ENCODE measurements at regions not wholly inside any gene's neighbourhood (a gene's known extent, or its start where the extent isn't known, plus 50 kb on each side); places are given as distances from the start of the nearest gene placed in this dataset.
"Not testable (repeated sequence)": the region's sequence is repeated elsewhere in the genome, so short reads cannot be mapped to it uniquely, and the experiment has no call there.

DNA sequence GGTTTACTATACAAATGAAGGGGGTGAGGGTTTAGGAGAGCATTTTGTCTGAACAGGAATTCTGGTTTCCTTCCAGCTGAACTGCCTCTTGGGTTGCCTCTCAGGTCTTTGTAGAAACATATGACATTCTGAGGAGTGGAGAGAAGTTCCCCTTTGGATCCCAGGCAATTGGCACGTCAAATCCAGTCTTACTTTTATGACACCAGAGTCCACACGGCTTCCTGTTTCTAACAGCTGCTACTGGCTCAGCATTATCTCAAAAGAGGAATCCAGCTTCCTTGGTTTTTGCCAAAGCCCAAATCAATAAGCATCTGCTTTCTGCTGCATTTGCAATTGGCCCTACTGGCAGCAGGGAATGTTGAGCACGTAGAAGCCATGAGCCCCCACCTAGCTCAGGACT, 97.6 kb upstream of the FAM20A start:
- FAIRE-seq: no peak

DNA sequence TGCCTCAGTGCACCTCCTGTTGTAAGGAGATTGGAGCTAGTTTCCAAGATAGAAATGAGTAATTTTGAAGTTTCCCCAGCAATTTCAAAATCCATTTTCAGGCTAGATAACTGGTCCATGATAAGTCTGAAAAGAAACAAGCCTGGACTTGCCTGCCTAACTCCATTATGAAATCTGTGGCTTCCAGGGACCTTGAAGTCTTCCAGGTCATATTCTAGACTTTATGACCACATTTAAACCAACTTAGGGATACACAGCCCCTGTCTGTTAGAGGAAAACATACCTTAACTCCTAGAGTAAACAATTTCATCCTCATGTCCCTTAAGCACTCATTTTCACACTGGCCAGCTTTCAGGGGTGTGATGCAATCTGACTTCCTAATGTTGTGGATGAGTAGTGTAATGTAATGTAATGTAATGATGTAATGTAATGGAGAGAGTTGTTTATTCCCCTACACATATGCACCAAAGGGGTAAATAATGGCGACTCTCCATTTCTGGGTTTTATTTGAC, 96.7 kb upstream of the FAM20A start:
- FAIRE-seq: no peak

DNA sequence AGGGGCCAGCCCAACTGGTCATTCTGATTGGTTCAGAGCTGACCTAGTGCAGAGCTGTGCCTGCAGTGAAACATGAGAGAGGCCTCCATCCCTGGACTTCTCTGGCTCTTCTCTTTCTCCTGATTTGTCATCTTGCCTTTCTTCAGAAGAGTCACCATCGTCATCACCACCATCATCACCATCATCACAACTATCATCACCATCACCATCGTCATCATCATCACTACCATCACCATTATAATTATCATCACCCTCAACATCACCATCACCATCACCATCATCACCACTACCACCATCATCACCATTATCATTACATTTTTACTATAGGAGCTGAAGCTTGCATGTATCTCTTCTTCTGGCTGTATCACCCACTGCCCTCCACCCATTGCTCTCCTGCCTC, 94.5 kb upstream of the FAM20A start:
- FAIRE-seq: no peak

DNA sequence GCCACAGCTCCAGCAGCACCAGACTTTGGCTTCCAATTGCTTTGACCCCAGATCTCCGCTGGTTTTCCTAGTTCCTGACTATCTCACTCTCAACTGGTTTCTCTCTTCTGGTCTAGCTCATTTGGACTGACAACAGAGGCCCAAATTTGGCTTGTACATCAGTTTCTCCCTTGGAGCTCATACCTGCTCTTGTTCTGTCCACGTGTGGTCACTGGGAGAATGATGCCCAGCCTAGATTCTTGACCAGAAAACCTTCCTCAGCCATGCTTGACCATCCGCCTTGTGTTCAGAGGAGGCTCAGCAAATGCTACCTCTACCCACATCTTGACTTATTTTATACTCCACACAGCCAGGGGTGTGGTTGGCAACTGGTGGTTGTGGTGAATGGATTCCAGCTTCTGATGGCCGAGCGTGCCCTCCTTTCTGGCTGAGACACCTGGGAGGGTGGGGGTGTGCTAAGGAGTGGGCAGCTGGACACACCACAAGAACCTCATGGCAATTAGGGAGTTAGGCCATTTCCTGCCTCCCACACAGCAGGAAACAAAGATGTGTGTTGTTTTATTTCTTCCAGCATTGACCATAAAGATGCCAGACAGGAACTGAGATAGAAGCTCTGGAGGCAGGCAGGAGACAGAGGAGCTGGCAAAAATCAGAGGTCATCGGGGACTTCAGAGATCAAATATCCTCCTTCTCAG, 93.8 kb upstream of the FAM20A start:
- no peak for FAIRE-seq

DNA sequence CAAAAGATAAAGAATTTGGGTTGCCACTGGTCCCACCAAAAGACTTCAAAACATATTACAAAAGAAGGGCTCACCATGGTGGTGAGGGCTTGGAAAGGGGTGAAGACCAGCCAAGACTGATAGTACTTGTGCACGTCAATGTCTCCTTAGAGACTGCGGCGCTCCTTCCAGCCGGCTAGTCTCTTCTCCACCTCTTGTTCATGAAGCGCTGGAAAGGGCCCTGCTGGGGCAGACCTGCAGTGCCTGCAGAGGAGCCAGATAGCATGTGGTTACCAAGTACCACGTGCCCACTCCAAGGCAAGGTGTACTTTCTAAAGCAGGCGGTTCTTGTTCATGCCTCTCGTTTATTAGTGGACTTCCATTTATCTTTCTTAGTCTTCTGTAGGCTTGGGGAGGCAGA, 92.7 kb upstream of the FAM20A start:
- no peak for FAIRE-seq

DNA sequence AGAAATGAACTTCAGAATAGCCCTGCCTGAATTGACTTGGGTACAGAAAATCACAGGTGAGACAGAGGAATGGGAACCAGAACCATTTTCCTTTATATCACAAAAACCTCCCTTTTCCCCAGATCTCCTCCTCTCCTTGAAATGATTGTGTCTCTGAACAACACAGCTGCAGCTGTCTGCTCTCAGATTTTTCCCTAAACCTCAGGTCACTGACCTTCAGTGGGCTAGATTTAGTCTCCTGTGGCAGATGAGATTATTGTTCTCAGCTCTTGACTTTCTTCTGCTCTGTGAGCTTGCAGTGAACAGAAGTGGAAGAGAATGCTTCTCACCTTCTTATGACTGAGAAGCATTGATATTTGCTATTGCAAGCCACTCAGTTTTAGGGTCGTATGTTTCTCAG, 92.3 kb upstream of the FAM20A start:
- FAIRE-seq: no peak

DNA sequence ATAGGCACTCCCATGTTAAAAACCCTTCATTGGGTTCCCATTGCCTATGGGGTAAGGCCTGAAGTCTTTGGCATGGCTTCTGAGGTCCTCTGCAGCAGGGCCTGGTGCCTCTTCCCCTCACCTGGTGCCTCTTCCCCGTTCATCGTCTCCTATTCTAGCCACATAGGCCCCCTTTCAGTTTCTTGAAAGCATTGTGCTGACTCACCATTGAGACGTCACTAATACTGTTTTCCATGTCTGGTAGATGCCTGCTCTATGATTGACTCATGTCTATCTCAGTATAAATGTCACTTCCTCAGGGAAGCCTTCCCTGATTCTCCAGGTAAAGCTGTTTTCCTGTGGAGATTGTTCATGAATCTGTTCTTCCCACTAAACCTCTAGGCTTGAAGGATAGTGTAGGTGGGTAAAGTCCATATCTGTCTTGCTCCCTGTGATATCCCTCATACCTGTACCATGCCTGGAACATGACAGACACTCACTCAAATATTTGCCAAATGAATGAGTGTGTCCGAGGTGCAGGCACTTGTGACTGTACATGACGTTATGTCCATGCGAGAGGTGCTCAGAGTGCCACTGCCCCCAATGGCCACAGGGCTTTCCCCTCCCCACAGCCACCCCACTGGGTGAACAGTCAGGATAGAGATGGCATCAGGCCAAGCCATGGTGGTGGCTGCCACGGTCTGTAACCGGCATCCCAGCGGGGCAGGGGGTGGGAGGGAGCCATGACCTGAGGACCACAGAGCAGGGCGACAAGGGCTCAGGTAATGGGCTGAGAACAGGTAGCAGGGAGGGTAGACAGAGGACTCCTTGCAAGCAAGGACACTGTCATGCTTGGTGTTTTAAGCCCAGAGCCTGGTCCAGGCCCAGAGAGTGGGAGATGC, 85.2 kb upstream of the FAM20A start:
- no peak for FAIRE-seq

DNA sequence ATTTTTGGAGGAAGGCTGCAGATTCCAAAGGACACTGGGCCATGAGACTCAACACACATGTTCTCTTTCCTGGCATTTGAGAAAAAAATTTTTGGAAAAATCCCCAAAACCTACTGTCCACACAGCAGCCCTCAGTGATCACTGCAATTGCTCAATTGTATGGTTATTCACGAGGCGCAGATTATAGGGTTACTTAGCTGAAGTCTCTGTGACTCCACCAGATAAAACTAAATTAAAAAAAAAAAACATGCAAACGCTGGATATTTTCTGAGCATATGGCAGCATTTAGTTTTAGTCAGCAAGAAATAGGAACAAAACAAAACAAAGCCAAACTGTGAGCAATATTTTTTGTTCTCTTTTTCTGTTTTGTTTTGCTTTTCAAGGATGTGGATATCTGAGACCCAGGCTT, 83.8 kb upstream of the FAM20A start:
- no peak for FAIRE-seq

DNA sequence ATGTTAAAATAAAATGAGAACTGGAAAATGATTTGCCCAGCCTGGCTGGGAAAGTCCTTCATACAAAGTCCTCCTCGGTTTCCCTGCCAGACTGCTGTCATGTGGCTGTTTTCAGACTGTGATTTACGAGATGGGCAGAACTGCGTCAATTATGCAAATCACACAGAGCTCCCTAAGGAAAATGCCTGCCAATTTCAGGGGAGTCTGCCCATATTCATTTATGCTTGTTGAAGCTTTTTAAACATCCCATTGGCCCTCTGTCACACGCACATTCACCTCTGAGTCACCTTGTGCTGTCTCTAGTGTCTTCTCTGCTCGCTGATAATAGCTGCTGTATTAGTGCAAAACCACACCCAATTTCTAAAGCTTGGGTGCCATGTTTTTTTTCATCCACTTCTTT, 81.7 kb upstream of the FAM20A start:
- no peak for FAIRE-seq

DNA sequence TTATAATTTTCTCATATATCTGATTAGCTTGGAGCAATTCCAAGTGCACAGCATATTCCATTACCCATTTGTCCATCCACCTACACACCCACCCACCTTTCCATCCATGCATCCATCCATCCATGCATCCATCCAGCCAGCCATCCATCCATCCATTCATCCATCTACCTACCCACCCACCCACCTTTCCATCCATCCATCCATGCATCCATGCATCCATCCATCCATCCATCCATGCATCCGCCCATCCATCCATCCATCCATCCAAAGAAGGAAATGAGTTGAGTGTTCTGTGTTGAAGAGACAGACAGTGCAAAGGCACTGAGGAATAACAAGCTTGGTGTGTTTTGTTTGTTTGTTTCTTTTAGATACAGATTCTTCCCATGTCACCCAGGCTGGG, 78.7 kb upstream of the FAM20A start:
- no peak for FAIRE-seq

DNA sequence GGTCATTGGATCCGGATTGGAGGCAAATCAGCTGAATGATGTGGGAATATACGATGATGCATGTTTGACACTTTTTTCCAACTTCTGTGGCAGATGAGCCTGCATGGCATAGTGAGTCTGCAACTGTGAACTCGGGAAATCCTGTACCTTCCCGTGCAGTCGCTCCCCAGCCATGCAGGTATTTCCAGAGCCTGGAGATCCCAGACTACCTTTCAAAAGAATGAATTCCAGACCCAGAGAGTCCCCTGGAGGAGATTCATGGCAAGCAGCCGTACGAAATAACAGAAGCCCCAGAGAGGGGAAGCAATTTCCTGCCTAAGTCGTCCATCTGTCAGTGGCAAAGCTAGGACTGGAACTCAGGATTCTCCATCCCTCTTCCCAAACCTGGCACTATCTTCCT, 75.7 kb upstream of the FAM20A start:
- no peak for FAIRE-seq

DNA sequence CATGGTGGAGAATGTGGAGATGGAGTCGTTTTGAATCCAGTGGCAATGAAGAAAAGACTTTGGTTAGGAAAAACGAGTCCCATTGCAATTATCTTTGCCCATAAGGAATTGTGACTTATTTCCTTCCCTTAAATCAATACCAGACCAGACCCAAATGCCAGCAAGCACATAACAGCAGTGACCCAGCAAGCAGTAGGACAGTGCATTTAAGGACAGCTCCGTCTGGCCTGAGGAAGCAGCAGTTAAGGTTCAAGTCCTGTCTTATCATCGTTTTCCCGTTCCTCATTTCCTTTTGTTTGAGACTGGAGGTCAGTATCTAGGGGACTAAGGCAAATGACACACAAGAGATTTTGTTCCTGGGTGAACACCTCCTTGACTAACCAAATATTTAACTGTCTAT, 74.6 kb upstream of the FAM20A start:
- no peak for FAIRE-seq

DNA sequence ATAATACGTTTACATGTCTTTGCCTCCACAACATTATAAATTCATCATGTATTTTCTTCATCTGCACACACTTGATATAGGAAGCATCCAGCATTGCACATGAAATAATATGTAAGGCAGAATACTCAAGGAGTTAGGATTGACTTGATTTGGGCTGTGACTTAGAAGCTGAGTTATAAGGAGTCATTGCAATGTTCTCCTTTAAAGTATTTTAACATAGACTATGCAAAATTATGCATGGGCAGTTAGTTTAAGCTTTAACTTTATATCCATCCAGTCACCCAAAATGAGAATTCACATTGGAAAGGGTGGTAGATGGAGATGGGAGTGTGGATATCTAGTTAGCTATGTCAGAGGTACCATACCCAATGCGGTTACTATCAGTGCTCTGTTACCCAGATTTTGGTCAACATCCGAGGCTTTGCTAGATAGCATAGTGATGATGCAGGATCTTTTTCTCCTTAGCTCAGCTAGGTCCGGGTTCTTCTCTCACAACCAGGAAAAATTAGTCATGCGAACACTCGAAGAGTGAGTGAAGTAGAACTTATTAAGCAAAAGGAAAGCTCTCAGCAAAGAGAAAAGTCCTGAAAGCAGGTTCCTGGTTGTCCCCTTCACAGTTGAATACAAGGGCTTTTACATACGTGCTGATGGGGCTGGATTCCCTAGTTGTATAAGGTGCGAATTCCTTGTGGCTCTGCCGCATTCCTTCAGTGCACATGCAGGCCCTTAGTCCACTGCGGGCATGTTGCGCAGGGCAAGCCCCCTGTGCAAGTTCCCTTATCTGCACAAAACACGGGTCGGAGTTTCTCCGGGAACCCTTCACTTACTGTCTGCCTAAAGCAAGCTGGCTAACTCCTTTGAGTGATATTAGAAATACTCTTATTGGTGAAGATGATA, 73.1 kb upstream of the FAM20A start:
- no peak for FAIRE-seq

DNA sequence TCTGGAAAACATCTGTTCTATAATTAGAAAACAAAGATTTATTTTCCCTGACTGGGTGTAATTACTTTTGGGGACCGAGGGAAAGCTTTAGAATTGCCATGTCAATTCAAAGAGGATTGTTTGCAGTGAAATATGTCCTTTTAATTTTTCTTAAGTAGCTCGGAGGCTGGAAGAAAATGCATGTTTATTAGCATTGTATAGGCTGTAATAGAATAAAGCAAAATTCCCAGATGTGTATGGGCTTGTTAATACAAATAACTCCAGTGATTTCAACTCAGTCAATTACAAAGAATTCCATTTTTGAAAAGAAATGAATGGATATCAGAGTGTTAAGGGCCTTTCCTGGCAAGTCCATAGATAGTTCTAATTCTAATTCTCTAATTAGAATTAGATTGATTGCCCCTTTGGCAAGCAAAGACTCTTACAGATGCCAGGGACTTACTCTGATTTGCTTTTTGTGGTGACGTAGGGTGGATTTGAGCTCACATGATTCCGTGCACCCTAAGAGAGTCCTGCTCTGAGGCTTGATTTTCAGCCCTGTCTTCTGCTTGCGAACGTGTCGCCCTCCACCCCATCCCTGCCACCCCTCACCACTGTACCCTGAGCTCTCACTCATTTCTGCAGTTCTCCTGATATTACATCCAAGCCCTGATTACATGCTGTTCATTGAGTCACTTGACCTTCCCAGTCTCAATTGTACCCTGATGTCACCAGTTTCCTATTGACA, 70.0 kb upstream of the FAM20A start:
- no peak for FAIRE-seq

DNA sequence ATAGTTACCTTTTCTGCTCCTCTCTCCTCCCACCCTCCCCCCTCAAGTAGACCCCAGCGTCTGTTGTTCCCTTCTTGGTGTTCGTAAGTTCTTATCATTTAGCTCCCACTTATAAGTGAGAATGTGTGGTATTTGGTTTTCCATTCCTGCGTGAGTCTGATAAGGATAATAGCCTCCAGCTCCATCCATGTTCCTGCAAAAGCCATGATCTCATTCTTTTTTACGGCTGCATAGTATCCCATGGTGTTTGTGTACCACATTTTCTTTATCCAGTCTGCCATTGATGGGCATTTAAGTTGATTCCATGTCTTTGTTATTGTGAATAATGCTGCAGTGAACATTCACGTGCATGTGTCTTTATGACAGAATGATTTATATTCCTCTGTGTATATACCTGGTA, 65.3 kb upstream of the FAM20A start:
- not testable (repeated sequence) for FAIRE-seq

DNA sequence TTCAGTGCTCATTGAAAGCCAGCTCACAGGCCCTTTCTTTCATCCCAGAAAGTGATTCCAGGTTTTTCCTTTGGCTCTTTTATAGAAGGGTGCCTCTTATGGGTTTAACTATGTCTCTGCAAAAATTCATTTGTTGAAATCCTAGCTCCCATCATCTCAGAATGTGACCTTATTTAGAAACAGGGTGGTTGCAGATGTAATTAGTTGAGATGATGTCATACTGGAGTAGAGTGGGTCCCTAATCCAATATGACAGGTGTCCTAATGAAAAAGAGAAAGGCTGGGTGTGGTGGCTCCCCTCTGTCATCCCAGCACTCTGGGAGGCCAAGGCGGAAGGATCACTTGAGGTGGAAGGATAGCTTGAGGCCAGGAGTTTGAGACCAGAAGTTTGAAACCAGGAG, 64.2 kb upstream of the FAM20A start:
- no peak for FAIRE-seq

DNA sequence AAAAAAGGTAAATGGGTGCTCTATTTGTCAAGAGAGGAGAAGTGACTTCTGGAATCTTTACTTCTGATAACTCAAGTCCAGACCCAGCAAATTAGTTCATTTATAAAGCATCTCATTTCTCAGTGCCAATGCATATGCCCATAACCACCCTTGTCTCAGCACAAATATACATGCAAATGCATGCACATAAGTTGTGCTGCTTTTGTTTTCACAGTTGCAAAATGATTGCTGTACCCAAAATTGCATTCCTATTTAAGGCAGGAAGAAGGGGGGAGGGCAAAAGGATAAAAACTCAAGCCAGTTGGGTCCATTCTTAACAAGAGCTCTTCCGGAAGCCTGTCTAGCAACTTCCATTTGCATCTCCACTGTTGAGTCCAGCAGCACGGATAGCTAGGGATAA, 61.3 kb upstream of the FAM20A start:
- no peak for FAIRE-seq

DNA sequence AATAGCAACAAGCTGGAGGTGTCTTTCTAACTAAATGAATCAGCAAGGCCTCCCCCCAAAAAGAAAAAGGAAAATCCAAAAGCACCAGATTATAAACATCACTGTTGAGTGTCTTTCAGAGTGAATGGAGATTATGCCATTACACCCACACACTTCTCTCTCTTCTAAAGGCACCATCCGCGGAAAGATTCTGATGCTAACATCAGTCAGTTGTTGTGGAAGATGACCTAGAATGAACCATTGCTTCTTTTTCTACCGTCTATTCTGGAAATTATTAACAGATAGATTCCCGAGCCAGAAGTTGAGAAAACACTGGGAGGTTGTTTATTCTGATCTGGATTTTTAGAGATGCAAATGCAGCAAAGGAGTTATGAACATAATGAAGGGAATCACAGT, 60.9 kb upstream of the FAM20A start:
- no peak for FAIRE-seq

DNA sequence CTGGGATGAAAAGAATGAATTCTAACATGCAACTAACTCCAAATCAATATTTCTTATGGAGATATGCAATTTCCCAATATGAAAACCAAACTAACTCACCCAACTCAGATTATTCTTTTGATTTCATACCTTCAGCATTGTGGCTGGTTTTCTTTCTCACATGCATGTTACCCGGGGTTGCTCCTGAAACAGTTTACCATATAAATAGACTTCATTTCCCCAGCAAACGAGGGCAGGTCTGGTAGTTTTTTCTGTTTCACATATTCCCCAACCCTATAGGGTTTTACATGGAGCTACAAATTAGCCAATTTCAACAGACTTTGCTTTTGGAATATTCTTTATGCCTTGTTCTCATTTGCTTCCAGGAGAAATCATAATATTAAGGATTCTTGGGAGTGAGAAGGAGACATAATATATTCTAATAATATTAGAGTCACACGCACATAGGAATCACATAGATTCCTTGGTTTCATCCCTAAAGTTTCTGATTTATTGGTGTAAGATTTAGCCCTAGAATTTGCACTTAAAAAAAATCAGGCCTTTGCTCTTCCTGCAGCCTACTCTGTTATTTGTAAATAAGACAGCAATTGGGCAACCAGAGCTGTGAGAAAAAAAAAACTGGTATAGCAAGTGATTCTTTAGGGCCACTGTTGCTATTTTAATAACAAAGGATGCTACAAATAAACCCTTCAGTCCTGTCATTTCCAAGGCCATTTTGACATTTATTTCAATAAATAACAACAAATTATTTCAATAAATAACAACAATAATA, 60.3 kb upstream of the FAM20A start:
- no peak for FAIRE-seq

DNA sequence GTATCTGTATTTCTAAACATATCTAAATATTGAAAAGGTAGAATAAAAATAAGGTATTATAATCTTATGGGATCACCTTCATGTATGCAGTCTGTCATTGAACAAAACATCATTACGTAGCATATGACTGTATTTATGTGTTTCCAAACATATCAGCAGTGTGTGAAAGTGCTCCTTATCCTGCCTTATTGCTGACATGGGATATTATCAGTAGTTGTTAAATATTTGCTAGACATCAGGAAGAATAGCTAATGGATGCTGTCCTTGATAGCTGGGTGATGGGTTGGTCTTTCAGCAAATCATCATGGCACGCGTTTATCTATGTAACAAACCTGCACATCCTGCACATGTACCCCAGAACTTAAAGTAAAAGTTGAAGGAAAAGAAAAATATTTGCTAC, 59.1 kb upstream of the FAM20A start:
- FAIRE-seq: no peak

DNA sequence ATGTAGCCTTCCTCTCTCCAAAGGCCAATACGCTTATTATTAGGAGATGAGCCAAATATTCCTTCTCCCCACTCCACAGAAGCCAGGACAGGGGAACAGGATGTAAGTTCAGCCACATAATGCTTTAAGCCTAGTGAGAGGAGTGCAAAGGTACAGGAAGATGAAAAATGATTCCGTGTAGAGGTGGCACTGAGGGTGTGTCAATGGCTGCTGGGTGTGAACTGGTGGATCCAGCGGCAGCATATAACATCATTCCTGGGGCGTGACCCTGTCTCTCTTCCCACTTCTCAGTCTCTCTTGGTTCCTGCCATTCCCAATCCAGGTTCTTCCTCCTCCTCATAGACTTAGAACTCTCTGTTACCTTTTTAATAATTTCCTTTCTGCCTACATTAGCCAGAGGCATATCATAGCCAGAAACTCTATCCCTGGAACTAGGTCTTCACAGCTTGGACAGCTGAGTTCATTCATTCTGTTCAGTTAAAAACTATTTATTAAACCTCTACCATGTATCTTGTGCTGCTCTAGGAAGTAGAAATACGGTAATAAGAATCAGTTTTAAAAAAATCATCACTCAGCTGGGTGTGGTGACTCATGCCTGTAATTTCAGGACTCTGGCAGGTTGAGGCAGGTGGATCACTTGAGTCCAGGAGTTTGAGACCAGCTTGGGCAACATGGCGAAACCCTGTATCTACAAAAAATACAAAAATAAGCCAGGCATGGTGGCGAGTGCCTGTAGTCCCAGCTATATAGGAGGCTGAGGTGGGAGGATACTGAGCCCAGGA, 58.0 kb upstream of the FAM20A start:
- no peak for FAIRE-seq
